WTC11 (cell line): ENCODE measurements at regions not wholly inside any gene's neighbourhood (a gene's known extent, or its start where the extent isn't known, plus 50 kb on each side); places are given as distances from the start of the nearest gene placed in this dataset.
"Not testable (repeated sequence)": the region's sequence is repeated elsewhere in the genome, so short reads cannot be mapped to it uniquely, and the experiment has no call there.

Source experiments
- ATAC-seq: fragments of 200-7000 bp; cut with Tn5 transposase; 2 replicates; pipeline ENCODE4 v1.10.0; 2021; ENCODE audit warnings: mild to moderate bottlenecking, moderate library complexity
- CTCF ChIA-PET: fragments of 300-600 bp; sonication (Branson Sonifier 250); formaldehyde crosslinking; loops from one replicate; lab custom pipeline; 2021; ENCODE audit warnings: antibody characterized with exemption; lab: Charles Lee
- POLR2A ChIA-PET: fragments of 350-600 bp; sonication (Branson Sonifier 250); formaldehyde crosslinking; loops from one replicate; lab custom pipeline; 2021; ENCODE audit warnings: antibody characterized with exemption; lab: Charles Lee
- DNase-seq: peaks from one replicate; pipeline ENCODE4 v3.0.0; 2021; ENCODE audit warnings: low spot score
- H3K27ac Mint-ChIP-seq: 2 replicates; pipeline ENCODE4 v1.8.0; 2021; ENCODE audit warnings: mixed read lengths
- H3K27me3 Mint-ChIP-seq: 2 replicates; pipeline ENCODE4 v1.8.0; 2021; ENCODE audit warnings: low read depth, mild to moderate bottlenecking, moderate library complexity, mixed read lengths
- H3K36me3 Mint-ChIP-seq: 2 replicates; pipeline ENCODE4 v1.8.0; 2021; ENCODE audit warnings: mixed read lengths
- H3K4me1 Mint-ChIP-seq: 2 replicates; pipeline ENCODE4 v1.8.0; 2022; ENCODE audit warnings: mixed read lengths
- H3K4me3 Mint-ChIP-seq: 2 replicates; pipeline ENCODE4 v1.8.0; 2021; ENCODE audit warnings: mild to moderate bottlenecking, moderate library complexity, mixed read lengths
- H3K9me3 Mint-ChIP-seq: 2 replicates; pipeline ENCODE4 v1.8.0; 2021; ENCODE audit warnings: mixed read lengths
- ARID4B ChIP-seq: sonication (generic); formaldehyde crosslinking; IDR thresholded peaks from 2 replicates; pipeline ENCODE4 v1.8.0; 2023; ENCODE audit warnings: missing genetic modification reagents, mild to moderate bottlenecking, borderline replicate concordance
- E2F1 ChIP-seq: sonication (generic); formaldehyde crosslinking; IDR thresholded peaks from 2 replicates; pipeline ENCODE4 v1.8.0; 2022; ENCODE audit warnings: mild to moderate bottlenecking, missing genetic modification reagents
- GABPB1 ChIP-seq: sonication (generic); formaldehyde crosslinking; IDR thresholded peaks from 2 replicates; pipeline ENCODE4 v1.8.1; 2023; ENCODE audit warnings: mild to moderate bottlenecking, missing genetic modification reagents
- JAZF1 ChIP-seq: fragments of 250-450 bp; sonication (Bioruptor Pico); IDR thresholded peaks from 2 replicates; pipeline ENCODE4 v1.9.0; 2021; ENCODE audit warnings: moderate library complexity, mild to moderate bottlenecking, inconsistent platforms
- MLX ChIP-seq: sonication (generic); formaldehyde crosslinking; IDR thresholded peaks from 2 replicates; pipeline ENCODE4 v1.8.1; 2023; ENCODE audit warnings: mild to moderate bottlenecking, missing genetic modification reagents, moderate library complexity
- NFE2L1 ChIP-seq: sonication (generic); formaldehyde crosslinking; IDR thresholded peaks from 2 replicates; pipeline ENCODE4 v1.8.1; 2023; ENCODE audit warnings: missing genetic modification reagents
- OVOL2 ChIP-seq: fragments of 250-450 bp; sonication (Bioruptor Pico); IDR thresholded peaks from 2 replicates; pipeline ENCODE4 v1.9.0; 2021; ENCODE audit warnings: mild to moderate bottlenecking, borderline replicate concordance
- RELA ChIP-seq: sonication (generic); formaldehyde crosslinking; IDR thresholded peaks from 2 replicates; pipeline ENCODE4 v1.8.1; 2022; ENCODE audit warnings: missing genetic modification reagents, mild to moderate bottlenecking, borderline replicate concordance
- USF1 ChIP-seq: sonication (generic); formaldehyde crosslinking; IDR thresholded peaks from 2 replicates; pipeline ENCODE4 v1.8.0; 2022; ENCODE audit warnings: mild to moderate bottlenecking, missing genetic modification reagents
- USF2 ChIP-seq: sonication (generic); formaldehyde crosslinking; IDR thresholded peaks from 2 replicates; pipeline ENCODE4 v1.8.1; 2023; ENCODE audit warnings: mild to moderate bottlenecking, missing genetic modification reagents, moderate library complexity
- ZNF121 ChIP-seq: sonication (generic); formaldehyde crosslinking; IDR thresholded peaks from 2 replicates; pipeline ENCODE4 v1.8.0; 2023; ENCODE audit warnings: missing genetic modification reagents
- ZNF138 ChIP-seq: sonication (generic); formaldehyde crosslinking; conservative IDR thresholded peaks from 2 replicates; pipeline ENCODE4 v1.8.1; 2022; ENCODE audit warnings: mild to moderate bottlenecking, moderate library complexity, missing genetic modification reagents
- ZNF416 ChIP-seq: fragments of 250-450 bp; sonication (Bioruptor Pico); IDR thresholded peaks from 2 replicates; pipeline ENCODE4 v1.9.0; 2021; ENCODE audit warnings: mild to moderate bottlenecking, inconsistent platforms
- ZNF423 ChIP-seq: fragments of 250-450 bp; sonication (Bioruptor Pico); IDR thresholded peaks from 2 replicates; pipeline ENCODE4 v2.1.2; 2022; ENCODE audit warnings: mild to moderate bottlenecking, moderate library complexity

- H3K4me3 Mint-ChIP-seq: no peak overlapping the region
- DNase-seq (no peak), ATAC-seq (no peak)
- H3K4me1 Mint-ChIP-seq: peaks cover 11% of the 10 kb centered on the region
- CTCF ChIA-PET: no interaction called here
- H3K27me3 Mint-ChIP-seq: peaks cover 3% of the 10 kb centered on the region
- peaks cover 27% of the 10 kb centered on the region for H3K9me3 Mint-ChIP-seq
- POLR2A ChIA-PET: no interaction called here
- no peak for TF ChIP-seq OVOL2 (CRISPR knock-in tag)
- no peak for TF ChIP-seq ZNF138 (CRISPR knock-in tag)
- no peak for TF ChIP-seq RELA (CRISPR knock-in tag)
- no peak for TF ChIP-seq JAZF1 (CRISPR knock-in tag)
- no peak for TF ChIP-seq ZNF416 (CRISPR knock-in tag)
- TF ChIP-seq ZNF423 (CRISPR knock-in tag): no peak
- no peak for TF ChIP-seq USF1
- TF ChIP-seq ZNF121 (CRISPR knock-in tag): no peak
- no peak for TF ChIP-seq GABPB1 (CRISPR knock-in tag)
- TF ChIP-seq USF2: no peak
- no peak for TF ChIP-seq MLX (CRISPR knock-in tag)
- TF ChIP-seq ARID4B (CRISPR knock-in tag): no peak
- no peak for TF ChIP-seq NFE2L1 (CRISPR knock-in tag)
- TF ChIP-seq E2F1 (CRISPR knock-in tag): no peak
- H3K27ac Mint-ChIP-seq: no peak overlapping the region
- H3K36me3 Mint-ChIP-seq: peaks cover 9% of the 10 kb centered on the region
Measured at GRCh38 chr20:30630761-30631160, 626.7 kb upstream of the DEFB115 start.

- H3K36me3 Mint-ChIP-seq, CTCF ChIA-PET, ATAC-seq, H3K27me3 Mint-ChIP-seq, POLR2A ChIA-PET, DNase-seq, H3K4me3 Mint-ChIP-seq: not testable (repeated sequence)
- Mint-ChIP-seq H3K27ac (peak overlapping the region; percentile 21; the same call in 1 of the 2 replicates), H3K4me1 (peaks cover 11% of the 10 kb centered on the region), H3K9me3 (peaks cover 30% of the 10 kb centered on the region)
Measured at GRCh38 chr20:30631261-30631789, 626.1 kb upstream of the DEFB115 start.

- ATAC-seq, H3K27me3 Mint-ChIP-seq, POLR2A ChIA-PET, CTCF ChIA-PET, H3K4me3 Mint-ChIP-seq, H3K27ac Mint-ChIP-seq, DNase-seq: not testable (repeated sequence)
- Mint-ChIP-seq H3K36me3 (peaks cover 12% of the 10 kb centered on the region), H3K4me1 (peaks cover 11% of the 10 kb centered on the region), H3K9me3 (peaks cover 35% of the 10 kb centered on the region)
Measured at GRCh38 chr20:30632773-30633172, 624.7 kb upstream of the DEFB115 start.

- ATAC-seq, H3K4me3 Mint-ChIP-seq, H3K9me3 Mint-ChIP-seq, H3K27me3 Mint-ChIP-seq, H3K4me1 Mint-ChIP-seq, DNase-seq, H3K36me3 Mint-ChIP-seq, H3K27ac Mint-ChIP-seq, POLR2A ChIA-PET: not testable (repeated sequence)
- CTCF ChIA-PET: interaction anchor here (1.4 kb wide), 1 partner anchor 60 kb away, joined by 3 read pairs; no protein-coding TSS in a partner anchor
Measured at GRCh38 chr20:30641522-30641921, 615.9 kb upstream of the DEFB115 start.

- CTCF ChIA-PET, H3K4me1 Mint-ChIP-seq, ATAC-seq, DNase-seq, POLR2A ChIA-PET, H3K27ac Mint-ChIP-seq, H3K27me3 Mint-ChIP-seq, H3K36me3 Mint-ChIP-seq, H3K9me3 Mint-ChIP-seq, H3K4me3 Mint-ChIP-seq: not testable (repeated sequence)
Measured at GRCh38 chr20:30660982-30661381, 596.5 kb upstream of the DEFB115 start.

- H3K4me1 Mint-ChIP-seq: peaks cover 16% of the 10 kb centered on the region
- H3K36me3 Mint-ChIP-seq, POLR2A ChIA-PET, H3K27me3 Mint-ChIP-seq, H3K9me3 Mint-ChIP-seq, CTCF ChIA-PET, H3K27ac Mint-ChIP-seq, DNase-seq, ATAC-seq, H3K4me3 Mint-ChIP-seq: not testable (repeated sequence)
Measured at GRCh38 chr20:30668418-30668817, 589.0 kb upstream of the DEFB115 start.
